Fibroblast of peridontal ligament (primary cell): ENCODE measurements at regions not wholly inside any gene's neighbourhood (a gene's known extent, or its start where the extent isn't known, plus 50 kb on each side); places are given as distances from the start of the nearest gene placed in this dataset.

ENCODE experiments used
- DNase-seq: peaks from one replicate; pipeline ENCODE4 v3.0.0-alpha.2; 2010; ENCODE audit errors: extremely low read depth

GRCh38 chr6:82015043-82015442, 232.5 kb downstream of the IBTK start:
- DNase-seq: no peak

DNA sequence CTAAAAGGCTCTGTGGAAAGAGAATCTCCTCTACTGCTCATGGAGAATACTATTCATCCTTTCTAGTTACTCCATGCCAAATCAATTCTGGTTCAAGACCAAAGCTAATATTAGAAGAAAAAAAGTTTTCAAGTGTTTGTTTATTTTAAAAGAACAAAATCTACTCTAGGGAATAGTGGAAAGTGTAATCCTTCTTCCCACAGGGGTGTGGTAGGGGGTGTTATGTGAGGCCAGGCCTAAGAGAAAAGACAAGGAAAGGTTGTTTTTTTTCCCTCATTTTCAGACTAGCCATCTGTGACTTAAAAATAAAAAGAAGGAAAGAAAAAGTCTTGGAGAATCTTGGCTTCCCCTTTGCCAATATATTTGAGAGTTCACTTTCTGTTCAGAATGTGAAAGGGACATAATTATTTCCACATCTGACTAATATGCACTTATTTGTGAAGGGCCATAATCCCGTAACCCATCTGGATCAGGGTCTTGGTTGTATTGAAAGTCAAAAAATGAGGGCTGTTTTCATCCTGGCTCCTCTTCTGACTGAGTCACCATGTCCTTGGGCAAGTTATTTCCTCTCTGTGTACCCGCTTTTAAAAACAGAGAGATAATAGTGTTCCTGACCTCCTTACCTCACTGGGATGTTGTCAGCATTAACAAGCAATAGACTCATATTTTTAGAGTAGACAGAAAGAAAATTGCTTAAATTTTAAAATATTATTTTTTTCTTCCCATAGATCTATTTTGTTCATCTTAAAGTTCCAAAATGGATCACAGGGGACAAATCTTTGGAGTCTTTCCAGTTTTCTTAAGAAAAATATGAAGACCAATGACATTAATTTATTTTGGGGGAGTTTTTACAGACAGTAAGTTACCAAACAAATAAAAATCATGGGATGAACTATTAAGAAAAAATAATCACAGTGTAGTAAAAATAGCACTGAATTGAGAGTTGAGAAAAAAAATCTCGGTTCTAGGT, 233.7 kb downstream of the IBTK start:
- peak; percentile 47 for DNase-seq

DNA sequence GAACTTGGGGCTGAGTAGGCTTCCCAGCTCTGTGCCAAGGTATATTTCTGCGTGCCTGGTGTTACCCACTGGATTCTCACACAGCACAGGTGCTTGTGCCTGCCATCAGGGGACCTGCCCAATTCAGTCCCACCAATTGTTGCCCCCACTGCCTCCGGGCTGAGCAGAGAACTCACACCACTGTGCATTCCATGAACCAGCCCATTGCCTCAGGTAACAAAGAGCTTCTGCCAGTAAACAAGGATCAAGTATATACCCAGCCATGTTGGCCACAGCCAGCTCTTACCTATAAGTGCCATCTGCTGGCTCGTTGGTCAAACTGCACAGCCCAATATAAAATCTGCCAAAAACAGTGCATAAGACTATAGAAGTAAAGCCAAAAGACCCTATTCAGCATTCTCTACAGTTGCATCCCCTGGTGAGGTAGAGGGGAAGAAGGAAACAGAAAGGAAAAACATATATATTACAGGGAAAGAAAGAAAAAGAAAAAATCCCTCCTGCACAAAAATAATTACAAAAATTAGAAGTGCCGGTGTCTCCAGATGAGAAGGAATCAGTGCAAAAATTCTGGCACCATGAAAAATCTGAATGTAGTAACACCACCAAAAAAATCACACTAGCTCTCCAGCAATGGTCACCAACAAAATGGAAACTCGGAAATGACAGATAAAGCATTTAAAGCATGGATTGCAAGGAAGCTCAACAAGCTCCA, 241.4 kb downstream of the IBTK start:
- peak; percentile 63 for DNase-seq

GRCh38 chr6:82000551-82000950, 247.0 kb downstream of the IBTK start:
- DNase-seq: no peak

DNA sequence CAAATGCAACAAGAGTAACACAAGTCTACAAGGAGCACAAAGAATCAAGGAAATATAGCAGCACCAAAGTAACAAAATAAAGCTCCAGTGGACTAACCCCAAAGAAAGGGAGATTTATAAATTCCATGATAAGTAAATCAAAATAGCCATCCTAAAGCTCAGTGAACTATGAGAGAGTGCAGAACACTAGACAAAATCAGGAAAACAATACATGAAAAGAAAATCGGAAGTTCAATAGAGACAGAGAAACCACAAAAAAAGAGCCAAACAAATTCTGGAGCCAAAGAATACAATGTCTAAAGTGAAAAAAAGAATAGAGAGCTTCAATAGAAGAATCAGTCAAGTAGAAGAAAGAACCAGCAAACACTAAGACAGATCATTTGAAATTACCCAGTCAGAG, 247.3 kb upstream of the TENT5A start:
- no peak for DNase-seq

GRCh38 chr6:81999270-81999669, 246.8 kb upstream of the TENT5A start:
- no peak for DNase-seq

GRCh38 chr6:81998432-81998831, 246.0 kb upstream of the TENT5A start:
- peak; percentile 87 for DNase-seq

GRCh38 chr6:81997090-81997926, 244.8 kb upstream of the TENT5A start:
- DNase-seq: peak; percentile 95

DNA sequence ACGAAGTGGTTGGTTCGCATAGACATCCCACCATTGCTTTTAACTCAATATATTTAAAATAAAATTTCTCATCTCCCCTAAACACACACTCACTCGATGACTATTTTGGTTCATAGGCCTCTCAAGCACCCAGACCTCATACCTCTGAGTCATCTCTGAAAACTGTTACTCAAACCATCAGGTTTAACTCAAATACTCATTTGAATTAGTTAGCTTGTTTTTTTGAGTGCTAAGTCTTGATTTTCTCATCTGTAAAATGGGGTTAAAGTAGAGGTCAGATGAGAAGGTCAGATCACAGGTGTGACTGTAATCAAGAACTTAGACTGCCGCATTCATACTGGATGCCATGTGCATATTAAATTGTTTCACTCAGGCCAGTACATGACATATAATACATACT, 243.9 kb upstream of the TENT5A start:
- DNase-seq: peak; percentile 81

DNA sequence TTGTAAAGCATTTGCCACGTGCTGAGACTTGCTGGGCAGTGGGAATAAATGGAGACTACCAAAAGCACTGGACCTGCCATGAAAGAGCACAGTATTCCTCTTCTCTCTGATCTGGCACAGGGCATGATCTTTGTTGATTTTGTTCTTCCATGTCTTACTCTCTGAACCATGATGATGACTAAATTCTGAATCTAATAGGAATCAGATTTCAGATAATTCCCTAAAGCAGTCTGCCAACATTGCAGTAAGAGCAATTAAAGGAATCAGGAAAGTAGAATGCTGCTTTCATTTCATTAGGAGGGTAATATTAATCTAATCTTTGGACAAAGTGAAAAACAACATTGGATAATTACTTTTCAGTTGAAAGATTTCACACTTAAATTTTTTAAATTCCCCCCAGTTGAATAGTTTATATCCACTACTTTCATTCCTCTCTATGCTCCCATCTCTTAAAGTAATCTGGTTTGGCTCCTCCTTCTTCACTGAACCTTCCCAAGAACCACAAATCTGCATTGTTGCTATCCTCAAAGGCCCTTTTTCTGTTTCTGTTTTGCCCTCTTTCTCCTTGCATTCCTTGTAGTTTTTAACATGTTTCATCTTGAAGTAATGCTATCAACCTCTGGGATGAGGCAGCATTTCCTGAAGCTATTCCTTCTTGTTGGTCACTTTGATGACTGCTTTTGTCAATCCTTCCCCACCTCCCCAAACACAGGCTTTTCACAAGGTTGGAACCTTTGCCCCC, 243.2 kb upstream of the TENT5A start:
- peak; percentile 85 for DNase-seq

DNA sequence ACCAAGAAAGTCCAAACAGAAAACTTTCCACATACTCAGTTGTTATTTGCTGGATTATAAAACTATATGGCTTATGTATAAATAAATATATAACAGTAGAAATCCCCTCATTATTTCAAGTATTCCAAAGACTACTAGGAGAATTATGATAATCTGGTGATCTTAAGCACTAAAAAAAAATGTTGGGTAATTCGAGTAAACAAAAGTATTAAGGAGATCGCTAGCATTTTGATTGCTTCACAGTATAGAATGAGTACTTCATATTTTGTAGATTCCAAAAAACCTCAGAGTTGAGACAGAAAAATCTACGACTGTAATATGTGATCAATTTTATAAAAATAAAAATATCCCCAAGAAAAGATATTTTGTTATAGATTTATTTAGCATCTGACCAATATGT, 236.4 kb upstream of the TENT5A start:
- DNase-seq: no peak

GRCh38 chr6:81988446-81988845, 236.0 kb upstream of the TENT5A start:
- no peak for DNase-seq

GRCh38 chr6:81987293-81987692, 234.8 kb upstream of the TENT5A start:
- no peak for DNase-seq

DNA sequence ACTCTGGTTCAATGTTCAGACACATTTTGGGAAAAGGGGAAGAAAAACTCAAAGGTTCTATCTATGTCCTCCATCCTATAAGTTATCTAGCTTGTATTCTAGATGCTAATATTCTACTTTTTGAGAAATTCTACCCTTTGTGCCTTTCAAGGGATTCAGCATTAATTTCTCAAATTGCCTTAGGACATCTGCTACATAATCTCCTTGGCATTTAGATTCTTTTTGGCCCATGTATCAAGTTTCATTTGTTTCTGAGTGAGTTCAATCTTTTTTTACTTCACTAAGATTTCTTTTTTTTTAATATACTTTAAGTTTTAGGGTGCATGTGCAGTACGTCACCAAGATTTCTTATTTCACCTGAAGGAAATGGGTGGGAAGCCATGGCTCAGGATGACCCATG, 232.7 kb upstream of the TENT5A start:
- peak; percentile 56 for DNase-seq

DNA sequence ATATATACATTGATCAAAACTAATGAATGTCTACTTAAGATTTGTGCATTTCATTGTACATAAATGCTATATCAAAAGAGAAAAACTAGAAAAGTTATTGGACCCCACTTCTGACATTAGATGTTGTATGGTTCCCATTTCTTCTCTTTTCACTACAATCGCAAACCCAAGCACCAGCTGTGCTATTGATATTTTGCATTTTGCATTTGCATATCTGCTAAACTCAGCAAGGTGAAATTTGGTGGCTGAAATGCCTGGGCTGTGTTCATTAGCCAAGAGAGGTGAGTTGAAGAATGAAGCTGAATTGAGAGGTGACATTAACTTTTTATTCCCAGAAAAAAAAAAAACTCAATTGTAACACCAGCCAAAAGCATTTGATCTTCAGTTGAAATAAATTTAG, 232.1 kb upstream of the TENT5A start:
- DNase-seq: no peak

GRCh38 chr6:81981812-81982211, 229.3 kb upstream of the TENT5A start:
- DNase-seq: peak; percentile 74

GRCh38 chr6:81979767-81980166, 227.3 kb upstream of the TENT5A start:
- DNase-seq: no peak

GRCh38 chr6:81979329-81979728, 226.8 kb upstream of the TENT5A start:
- DNase-seq: no peak

DNA sequence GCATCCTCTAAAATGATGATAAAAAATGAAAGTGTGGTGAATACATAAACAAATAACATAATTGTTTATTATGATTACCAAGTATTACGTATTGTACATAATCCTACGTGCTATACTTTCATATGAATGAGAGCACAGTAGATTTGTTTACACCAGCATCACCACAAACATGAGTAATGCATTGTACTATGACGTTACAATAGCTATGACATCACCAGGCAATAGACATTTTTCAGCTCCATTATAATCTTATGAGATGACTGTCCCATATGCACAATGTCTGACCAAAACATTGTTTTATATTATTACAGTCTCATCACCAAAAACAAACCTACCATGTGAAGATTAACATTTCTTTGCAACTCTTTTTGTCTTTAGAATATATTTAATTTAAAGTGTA, 225.7 kb upstream of the TENT5A start:
- DNase-seq: peak; percentile 37

DNA sequence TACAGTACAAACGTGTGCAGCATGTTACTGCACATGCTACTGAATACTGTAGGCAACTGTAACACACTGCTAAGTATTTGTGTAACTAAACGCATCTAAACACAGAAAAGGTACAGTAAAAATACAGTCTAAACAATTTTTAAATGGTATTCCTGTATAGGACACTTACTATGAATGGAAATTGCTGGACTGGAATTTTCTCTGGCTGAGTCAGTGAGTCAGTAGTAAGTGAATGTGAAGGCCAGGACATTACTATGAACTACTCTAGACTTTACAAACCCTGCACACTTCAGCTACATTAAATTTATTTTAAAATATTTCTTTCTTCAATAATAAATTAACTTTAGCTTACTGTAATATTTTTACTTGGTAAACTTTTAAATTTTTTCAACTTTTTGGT, 225.0 kb upstream of the TENT5A start:
- peak; percentile 56 for DNase-seq

DNA sequence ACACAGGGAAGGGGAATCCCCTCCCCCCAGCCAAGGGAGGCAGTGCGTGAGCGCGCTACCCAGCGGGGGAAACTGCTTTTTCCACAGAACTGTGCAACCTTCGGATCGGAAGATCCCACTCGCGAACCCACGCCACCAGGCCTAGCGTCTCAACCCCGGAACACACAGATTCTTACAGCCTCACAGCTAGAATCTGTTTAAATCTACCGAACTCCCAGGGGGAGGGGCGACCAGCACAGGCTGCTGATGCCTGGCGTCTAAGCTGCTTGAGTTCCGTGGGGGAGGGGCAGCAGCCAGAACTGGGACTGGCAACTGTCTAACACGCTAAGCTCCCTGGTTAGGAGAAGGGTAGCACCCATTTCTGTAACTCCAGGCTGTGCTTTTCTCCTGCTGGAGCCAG, 217.3 kb upstream of the TENT5A start:
- no peak for DNase-seq
